Keratinocyte (primary cell): ENCODE measurements at regions not wholly inside any gene's neighbourhood (a gene's known extent, or its start where the extent isn't known, plus 50 kb on each side); places are given as distances from the start of the nearest gene placed in this dataset.

Experiments used
- DNase-seq: peaks from one replicate; pipeline ENCODE4 v3.0.0-alpha.2; 2011; ENCODE audit warnings: low read depth, missing footprints, low spot score
- FAIRE-seq: peaks from 2 replicates; lab custom pipeline; 2011; peaks lifted over from hg19 to GRCh38; lab: Jason Lieb, UNC
- H2AFZ ChIP-seq: 2 replicates; pipeline ENCODE4 v1.6.0; 2012; ENCODE audit warnings: low read length, control low read depth, inconsistent platforms; ENCODE audit not compliant: control insufficient read depth
- H3K27ac ChIP-seq: 2 replicates; pipeline ENCODE4 v1.5.1; 2011; ENCODE audit warnings: low read length; ENCODE audit not compliant: control insufficient read depth, insufficient read depth
- H3K27me3 ChIP-seq: 3 replicates; pipeline ENCODE4 v1.6.0; 2011; ENCODE audit warnings: low read length; ENCODE audit not compliant: control insufficient read depth, insufficient read depth; ENCODE audit errors: extremely low read depth
- H3K36me3 ChIP-seq, 2 experiments: 2 replicates in 1 of 2; 3 replicates in 1 of 2; pipeline ENCODE4 v1.5.1; 2011; ENCODE audit warnings: low read length in 2 of 2, mild to moderate bottlenecking in 1 of 2; ENCODE audit not compliant: control insufficient read depth in 2 of 2, insufficient read depth in 2 of 2; ENCODE audit errors: extremely low read depth in 1 of 2
- H3K4me1 ChIP-seq: 3 replicates; pipeline ENCODE4 v1.5.1; 2011; ENCODE audit warnings: low read length; ENCODE audit not compliant: control insufficient read depth, insufficient read depth; ENCODE audit errors: extremely low read depth
- H3K4me2 ChIP-seq: 3 replicates; pipeline ENCODE4 v1.6.0; 2011; ENCODE audit warnings: low read depth, low read length; ENCODE audit not compliant: control insufficient read depth, insufficient read depth; ENCODE audit errors: extremely low read depth
- H3K4me3 ChIP-seq, 3 experiments: fragments of 200-600 bp in 1 of 3; sonication (generic) in 1 of 3; 2 replicates in 2 of 3; 3 replicates in 1 of 3; pipeline ENCODE4 v1.5.1; 2011 to 2016; ENCODE audit warnings: low read length in 3 of 3, mild to moderate bottlenecking in 3 of 3, control low read depth in 2 of 3, inconsistent platforms in 1 of 3, low read depth in 1 of 3, mixed read lengths in 1 of 3, mixed run types in 1 of 3, moderate library complexity in 1 of 3; ENCODE audit not compliant: control insufficient read depth in 2 of 3, insufficient read depth in 2 of 3; ENCODE audit errors: extremely low read depth in 1 of 3
- H3K79me2 ChIP-seq: 2 replicates; pipeline ENCODE4 v1.6.0; 2012; ENCODE audit warnings: low read length; ENCODE audit not compliant: control insufficient read depth, insufficient read depth
- H3K9ac ChIP-seq: 3 replicates; pipeline ENCODE4 v1.6.0; 2011; ENCODE audit warnings: low read length; ENCODE audit not compliant: control insufficient read depth, insufficient read depth; ENCODE audit errors: extremely low read depth
- H3K9me1 ChIP-seq: 3 replicates; pipeline ENCODE4 v1.6.0; 2011; ENCODE audit warnings: low read length; ENCODE audit not compliant: control insufficient read depth, insufficient read depth; ENCODE audit errors: extremely low read depth
- H3K9me3 ChIP-seq: 2 replicates; pipeline ENCODE4 v1.5.1; 2012; ENCODE audit warnings: low read depth, low read length; ENCODE audit not compliant: control insufficient read depth
- H4K20me1 ChIP-seq: 3 replicates; pipeline ENCODE4 v1.6.0; 2011; ENCODE audit warnings: low read length; ENCODE audit not compliant: control insufficient read depth, insufficient read depth; ENCODE audit errors: extremely low read depth
- EZH2 ChIP-seq: IDR thresholded peaks from one replicate; pipeline ENCODE4 v1.6.1; 2012; ENCODE audit warnings: inconsistent platforms, mild to moderate bottlenecking, low read length, moderate library complexity
- dilution Hi-C: fragments of 300-500 bp; cut with MboI; formaldehyde crosslinking; loops from one replicate; pipeline ENCODE4 v1.7.0; 2020; ENCODE audit warnings: low sequenced_read_pairs; ENCODE audit not compliant: extremely low pct_ligation_motif_present
- TF ChIP-seq, protein P1 (sequence below), 3 experiments: IDR thresholded peaks in 1 of 3; conservative IDR thresholded peaks in 1 of 3; optimal IDR thresholded peaks in 1 of 3; 2 replicates in 2 of 3; 3 replicates in 1 of 3; pipeline versions ENCODE3 to v1.5.1; 2011; ENCODE audit warnings: low read length in 3 of 3, mild to moderate bottlenecking in 3 of 3, moderate library complexity in 2 of 3, control low read depth in 1 of 3, inconsistent platforms in 1 of 3; ENCODE audit not compliant: insufficient read depth in 2 of 3; ENCODE audit errors: extremely low read depth in 1 of 3

DNA sequence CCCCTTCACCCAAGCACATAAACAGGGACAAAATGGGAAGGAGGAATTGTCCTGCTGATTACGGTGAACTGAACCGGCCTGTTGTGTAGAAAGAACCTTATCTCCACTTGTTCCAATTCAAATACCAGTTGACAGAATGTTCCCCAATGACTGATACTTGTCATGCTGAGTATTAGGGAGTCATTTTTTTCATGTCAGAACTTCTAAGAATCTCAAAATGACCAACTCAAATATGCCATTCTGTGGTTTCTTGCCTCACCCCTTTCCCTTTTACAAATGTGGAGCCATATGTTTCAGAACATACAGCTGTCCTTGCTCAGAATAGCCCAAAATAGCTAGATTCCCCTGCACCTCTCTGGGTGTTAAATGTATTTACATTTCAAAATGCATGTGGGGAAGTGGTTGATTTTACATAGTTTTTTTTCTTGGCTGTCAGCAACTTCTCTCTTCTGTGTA is 405.9 kb upstream of the TBL1XR1 start:
- no peak for TF ChIP-seq EZH2
- TF ChIP-seq, protein P1, sequence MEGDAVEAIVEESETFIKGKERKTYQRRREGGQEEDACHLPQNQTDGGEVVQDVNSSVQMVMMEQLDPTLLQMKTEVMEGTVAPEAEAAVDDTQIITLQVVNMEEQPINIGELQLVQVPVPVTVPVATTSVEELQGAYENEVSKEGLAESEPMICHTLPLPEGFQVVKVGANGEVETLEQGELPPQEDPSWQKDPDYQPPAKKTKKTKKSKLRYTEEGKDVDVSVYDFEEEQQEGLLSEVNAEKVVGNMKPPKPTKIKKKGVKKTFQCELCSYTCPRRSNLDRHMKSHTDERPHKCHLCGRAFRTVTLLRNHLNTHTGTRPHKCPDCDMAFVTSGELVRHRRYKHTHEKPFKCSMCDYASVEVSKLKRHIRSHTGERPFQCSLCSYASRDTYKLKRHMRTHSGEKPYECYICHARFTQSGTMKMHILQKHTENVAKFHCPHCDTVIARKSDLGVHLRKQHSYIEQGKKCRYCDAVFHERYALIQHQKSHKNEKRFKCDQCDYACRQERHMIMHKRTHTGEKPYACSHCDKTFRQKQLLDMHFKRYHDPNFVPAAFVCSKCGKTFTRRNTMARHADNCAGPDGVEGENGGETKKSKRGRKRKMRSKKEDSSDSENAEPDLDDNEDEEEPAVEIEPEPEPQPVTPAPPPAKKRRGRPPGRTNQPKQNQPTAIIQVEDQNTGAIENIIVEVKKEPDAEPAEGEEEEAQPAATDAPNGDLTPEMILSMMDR (optimal IDR thresholded peaks at IDR 0.05 in 1 of 3, IDR thresholded peaks at IDR 0.05 in 1 of 3, conservative IDR thresholded peaks at IDR 0.05 in 1 of 3; ENCODE audit: extremely low read depth in 1 of 3, insufficient read depth in 2 of 3, low read length in 3 of 3) = no peak
- peak overlapping the region; percentile 36 for H2AFZ ChIP-seq
- peaks cover 54% of the 10 kb centered on the region for H3K4me1 ChIP-seq
- no peaks in the 10 kb centered on the region for H4K20me1 ChIP-seq
- H3K9me1 ChIP-seq = no peaks in the 10 kb centered on the region
- peak overlapping the region; percentile 27 for H3K27ac ChIP-seq
- H3K4me3 ChIP-seq = no peak overlapping the region
- DNase-seq (no peak), FAIRE-seq (no peak)
- dilution Hi-C loops = no loop called here
- H3K4me2 ChIP-seq = peak overlapping the region; percentile 60
- H3K27me3 ChIP-seq = no peaks in the 10 kb centered on the region
- no peaks in the 10 kb centered on the region for H3K9me3 ChIP-seq
- H3K9ac ChIP-seq = no peak overlapping the region
- no peaks in the 10 kb centered on the region for H3K36me3 ChIP-seq
- H3K79me2 ChIP-seq = no peaks in the 10 kb centered on the region

DNA sequence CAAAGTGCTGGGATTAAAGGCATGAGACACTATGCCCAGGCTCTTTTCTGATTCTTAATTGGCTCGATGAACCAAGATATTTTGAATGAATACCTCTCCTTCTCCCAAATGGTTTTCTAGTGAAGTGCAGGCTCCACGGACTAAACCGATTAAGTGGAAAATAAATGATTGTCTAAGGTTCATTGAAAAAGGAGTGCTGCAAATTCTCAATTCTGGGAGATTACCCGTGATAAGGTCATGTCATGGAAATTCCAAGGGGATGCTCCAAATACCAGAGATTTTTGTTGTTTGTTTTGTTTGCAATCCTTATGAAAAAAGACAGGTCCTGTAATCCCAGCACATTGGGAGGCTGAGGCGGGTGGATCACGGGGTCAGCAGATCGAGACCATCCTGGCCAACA is 406.9 kb upstream of the TBL1XR1 start:
- peaks cover 44% of the 10 kb centered on the region for H3K4me1 ChIP-seq
- H3K36me3 ChIP-seq = no peaks in the 10 kb centered on the region
- no peak overlapping the region for H3K4me2 ChIP-seq
- H4K20me1 ChIP-seq = no peaks in the 10 kb centered on the region
- DNase-seq (no peak), FAIRE-seq (no peak)
- H3K4me3 ChIP-seq = no peak overlapping the region
- no peak overlapping the region for H3K27ac ChIP-seq
- no peaks in the 10 kb centered on the region for H3K9me1 ChIP-seq
- H3K9ac ChIP-seq = no peak overlapping the region
- TF ChIP-seq EZH2 = no peak
- TF ChIP-seq, protein P1 (optimal IDR thresholded peaks at IDR 0.05 in 1 of 3, IDR thresholded peaks at IDR 0.05 in 1 of 3, conservative IDR thresholded peaks at IDR 0.05 in 1 of 3; ENCODE audit: extremely low read depth in 1 of 3, insufficient read depth in 2 of 3, low read length in 3 of 3) = no peak
- H3K79me2 ChIP-seq = no peaks in the 10 kb centered on the region
- dilution Hi-C loops = no loop called here
- H3K27me3 ChIP-seq = no peaks in the 10 kb centered on the region
- H2AFZ ChIP-seq = no peak overlapping the region
- no peaks in the 10 kb centered on the region for H3K9me3 ChIP-seq
